GM18517 (cell line): ENCODE measurements at regions not wholly inside any gene's neighbourhood (a gene's known extent, or its start where the extent isn't known, plus 50 kb on each side); places are given as distances from the start of the nearest gene placed in this dataset.

Source experiments
- ATAC-seq: cut with Tn5 transposase; IDR thresholded peaks from one replicate; pipeline ENCODE4 v1.9.1; 2021; ENCODE audit warnings: mild to moderate bottlenecking, moderate library complexity; ENCODE audit not compliant: unreplicated experiment

- ATAC-seq: no peak
Observed at GRCh38 chr9:99326112-99326916, 104.2 kb downstream of the SEC61B start.

- no peak for ATAC-seq
Observed at GRCh38 chr9:99326917-99327189, 104.8 kb downstream of the SEC61B start.

DNA sequence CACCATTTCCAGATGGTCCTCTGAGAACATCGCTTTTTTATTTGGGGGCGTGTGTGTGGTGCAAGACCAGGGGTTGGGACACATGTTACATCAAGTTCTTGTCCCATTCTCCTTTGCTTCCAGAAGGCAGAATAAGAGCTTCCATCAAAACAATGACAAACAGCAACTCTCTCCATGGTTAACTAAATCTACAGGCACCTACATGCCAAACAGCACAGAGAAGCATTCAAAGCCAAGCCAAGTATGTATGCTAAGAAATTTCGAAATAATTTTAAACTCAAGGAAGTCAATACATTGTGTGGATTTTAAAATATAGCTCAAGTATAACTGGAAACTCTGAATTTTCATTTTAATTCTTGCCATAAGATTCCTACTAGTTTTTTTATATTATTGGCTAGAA lies 105.6 kb downstream of the SEC61B start:
- ATAC-seq: no peak

- no peak for ATAC-seq
Observed at GRCh38 chr9:99335280-99335679, 113.2 kb downstream of the SEC61B start.

DNA sequence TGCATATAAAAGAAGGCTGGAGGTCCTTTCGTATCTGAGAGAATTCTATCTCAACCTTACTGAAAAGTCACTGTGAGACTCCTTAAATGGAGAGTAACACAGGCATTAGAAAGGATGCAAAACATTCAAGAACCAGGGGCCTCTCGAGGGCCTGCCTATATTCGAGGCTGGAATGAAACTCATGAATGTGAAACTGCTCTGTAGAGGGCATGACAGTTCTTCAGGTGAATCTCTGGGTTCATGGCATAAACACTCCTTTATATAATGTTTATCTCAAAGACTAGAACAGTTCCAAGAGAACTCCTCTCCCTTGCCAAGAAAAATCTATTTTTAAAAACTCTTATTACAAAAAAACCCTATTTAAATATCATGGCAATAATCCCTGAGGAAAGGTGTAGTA lies 113.9 kb downstream of the SEC61B start:
- no peak for ATAC-seq

DNA sequence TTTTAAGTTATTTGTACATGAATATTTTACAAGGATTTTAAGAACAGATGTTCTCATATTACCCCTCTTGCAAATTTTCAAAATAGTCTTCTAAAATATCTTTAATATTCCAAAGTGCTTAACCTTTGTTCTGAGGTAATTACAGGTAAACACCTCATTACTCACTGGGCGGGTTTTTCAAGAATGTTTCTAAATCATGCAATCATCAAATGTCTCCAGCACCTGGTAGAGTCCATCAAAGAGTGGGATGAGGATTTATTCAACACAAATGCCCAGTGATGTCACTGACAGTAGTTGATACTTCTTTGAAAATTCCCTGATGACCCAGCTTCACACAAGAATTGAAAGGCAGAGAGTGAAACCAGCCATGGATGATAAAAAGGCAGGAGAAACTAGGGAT lies 114.4 kb downstream of the SEC61B start:
- ATAC-seq: no peak

GRCh38 chr9:99340281-99340680 lies 118.2 kb downstream of the SEC61B start:
- no peak for ATAC-seq

DNA sequence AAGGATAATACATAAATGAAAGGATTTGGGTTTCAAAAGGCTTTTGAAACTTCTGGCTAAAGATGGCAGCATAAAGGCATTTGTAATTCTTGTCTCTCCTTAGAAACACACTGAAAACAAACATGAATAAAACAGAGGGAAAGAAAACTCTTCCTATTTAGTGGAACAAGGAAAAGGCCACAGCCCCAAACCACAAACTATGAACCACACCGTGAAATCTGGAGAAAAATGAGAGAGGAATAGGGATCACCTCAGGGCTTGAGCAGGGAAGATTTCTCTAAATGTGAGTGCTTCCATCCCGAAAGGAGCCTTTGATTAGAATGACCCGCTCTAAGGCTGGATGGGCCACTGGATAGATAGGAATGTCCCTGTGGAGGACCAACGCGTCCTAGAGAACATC lies 119.6 kb downstream of the SEC61B start:
- no peak for ATAC-seq

- ATAC-seq: no peak
Observed at GRCh38 chr9:99345451-99345850, 123.4 kb downstream of the SEC61B start.

GRCh38 chr9:99345942-99346341 lies 123.9 kb downstream of the SEC61B start:
- no peak for ATAC-seq

GRCh38 chr9:99347568-99347967 lies 125.5 kb downstream of the SEC61B start:
- ATAC-seq: no peak

GRCh38 chr9:99348289-99348688 lies 126.2 kb downstream of the SEC61B start:
- no peak for ATAC-seq

- no peak for ATAC-seq
Observed at GRCh38 chr9:99349870-99350269, 127.8 kb downstream of the SEC61B start.

GRCh38 chr9:99350461-99350860 lies 128.4 kb downstream of the SEC61B start:
- no peak for ATAC-seq

- ATAC-seq: no peak
Observed at GRCh38 chr9:99351647-99352046, 129.6 kb downstream of the SEC61B start.

GRCh38 chr9:99352826-99353225 lies 130.7 kb downstream of the SEC61B start:
- no peak for ATAC-seq

GRCh38 chr9:99353408-99353807 lies 131.3 kb downstream of the SEC61B start:
- ATAC-seq: no peak

DNA sequence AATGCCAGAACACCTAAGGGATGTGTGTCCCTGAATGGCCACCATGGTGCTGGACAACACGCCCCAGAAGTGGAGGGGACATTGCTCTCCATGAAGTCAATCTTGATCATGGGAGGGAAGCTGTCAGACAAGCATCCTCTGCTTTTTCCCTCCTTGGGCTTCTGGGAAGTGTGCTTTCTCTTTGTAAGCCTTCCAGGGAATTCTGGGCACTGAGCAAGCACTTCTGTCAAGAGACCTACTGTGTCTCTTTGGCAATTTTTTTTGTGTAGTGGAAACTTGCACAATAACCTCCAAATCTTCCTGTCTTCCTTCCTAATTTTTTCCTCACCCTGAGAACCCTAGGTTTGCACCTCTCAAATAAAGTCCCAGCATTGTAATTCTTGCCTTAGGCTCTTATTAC lies 132.0 kb downstream of the SEC61B start:
- ATAC-seq: no peak

DNA sequence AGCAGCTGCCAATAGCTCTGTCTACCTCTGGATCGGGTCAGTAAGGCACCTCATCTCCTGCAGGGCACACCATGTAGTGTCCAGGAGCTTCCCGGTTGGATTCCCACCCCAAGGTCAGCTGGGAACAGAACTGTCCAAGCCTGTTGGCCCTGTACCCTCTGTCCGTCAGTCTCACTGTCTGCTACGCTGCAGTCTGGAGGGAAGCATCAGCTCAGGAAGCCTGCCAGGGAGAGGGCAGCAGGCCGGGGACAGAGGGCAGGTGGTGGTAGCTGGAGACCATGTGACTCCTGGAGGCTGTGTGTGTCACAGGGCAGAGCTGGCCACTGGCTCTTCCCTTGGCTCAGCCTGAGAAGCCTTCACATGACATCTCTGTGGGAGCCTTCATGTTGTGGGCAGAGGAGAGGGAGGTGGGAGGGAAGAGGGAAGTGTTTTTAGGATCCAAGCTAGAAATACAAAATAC lies 134.5 kb downstream of the SEC61B start:
- ATAC-seq: no peak

DNA sequence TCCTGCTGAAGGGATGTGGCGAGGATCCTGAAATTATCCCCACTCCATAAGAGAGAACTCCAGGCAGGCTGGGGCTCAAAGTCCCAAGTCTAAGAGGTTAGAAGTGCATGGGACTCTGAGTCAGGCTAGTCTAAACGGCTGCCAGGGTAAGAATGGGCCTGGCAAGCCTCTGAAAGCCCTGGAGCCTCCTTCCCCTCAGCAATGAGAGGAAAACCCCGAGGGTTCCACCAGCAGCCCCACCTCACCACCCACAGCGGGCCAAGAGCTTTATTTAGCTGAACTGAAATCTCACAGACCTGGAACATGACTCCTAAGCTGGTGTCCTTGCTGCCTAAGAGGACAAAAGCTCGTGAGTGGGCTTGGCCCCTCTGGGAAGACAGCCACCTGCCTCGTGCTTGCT lies 135.5 kb downstream of the SEC61B start:
- ATAC-seq: no peak

DNA sequence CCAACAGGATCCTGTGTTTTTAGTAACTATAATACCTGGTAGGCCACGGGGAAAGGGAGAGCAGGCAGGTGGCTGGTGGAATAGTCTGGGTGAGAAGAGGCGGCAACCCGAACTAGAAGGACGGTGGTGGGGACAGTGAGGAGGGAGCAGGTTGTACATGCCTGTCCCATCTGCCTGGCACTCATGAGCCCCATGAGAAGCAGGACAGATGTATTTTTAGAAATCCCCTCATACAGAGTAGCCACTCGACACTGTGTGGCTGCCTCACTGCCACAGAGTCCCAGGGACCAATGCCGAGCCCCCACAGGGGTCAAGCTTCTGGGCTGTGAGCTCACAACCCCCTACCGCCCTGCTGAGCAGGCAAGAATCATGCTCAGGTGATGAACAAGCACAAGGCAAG lies 136.6 kb downstream of the SEC61B start:
- ATAC-seq: no peak

- ATAC-seq: no peak
Observed at GRCh38 chr9:99359336-99359735, 137.3 kb downstream of the SEC61B start.

DNA sequence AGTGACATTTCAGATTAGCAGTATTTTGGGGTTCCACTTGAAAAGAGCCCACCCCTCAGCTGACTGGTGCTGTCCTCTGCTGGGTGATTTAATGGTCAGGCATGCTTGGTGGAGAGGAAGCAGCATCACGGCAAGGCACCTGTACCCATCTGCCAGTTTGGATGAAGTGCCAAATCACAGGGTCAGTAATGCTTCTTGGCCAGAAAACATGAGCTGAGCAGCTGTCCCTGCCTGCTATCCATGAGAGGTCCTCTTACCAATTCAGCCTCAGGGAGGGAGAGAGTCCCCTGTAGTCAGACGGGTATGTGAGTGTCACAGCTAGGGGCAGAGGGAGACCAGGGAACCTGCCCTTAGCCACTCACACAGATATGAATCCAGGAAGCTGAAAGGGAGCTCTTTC lies 137.9 kb downstream of the SEC61B start:
- ATAC-seq: no peak
